ENCODE measurements at regions not wholly inside any gene's neighbourhood (a gene's known extent, or its start where the extent isn't known, plus 50 kb on each side); places are given as distances from the start of the nearest gene placed in this dataset.

GRCh38 chr13:111484959-111485358 lies 164.5 kb downstream of the TEX29 start:
- H3K36me3 Mint-ChIP-seq (ENCODE audit: unreplicated experiment) = peaks cover 10% of the 10 kb centered on the region
- peaks cover 6% of the 10 kb centered on the region for H3K9me3 Mint-ChIP-seq (ENCODE audit: unreplicated experiment)
- H3K27me3 Mint-ChIP-seq (ENCODE audit: unreplicated experiment) = peaks cover 3% of the 10 kb centered on the region
- no peak for TF ChIP-seq CTCF (IDR thresholded peaks at IDR 0.05; ENCODE audit: partially characterized antibody, unreplicated experiment)
- peaks cover 29% of the 10 kb centered on the region for H3K4me1 Mint-ChIP-seq (ENCODE audit: low read depth, unreplicated experiment)
- H3K4me3 Mint-ChIP-seq (ENCODE audit: unreplicated experiment) = peak overlapping the region; percentile 18
- no peak for DNase-seq
- H3K27ac Mint-ChIP-seq (ENCODE audit: unreplicated experiment) = peak overlapping the region; percentile 19

- Mint-ChIP-seq H3K9me3 (ENCODE audit: unreplicated experiment) (peaks cover 6% of the 10 kb centered on the region), H3K4me3 (ENCODE audit: unreplicated experiment) (no peak overlapping the region), H3K4me1 (ENCODE audit: low read depth, unreplicated experiment) (peaks cover 29% of the 10 kb centered on the region), H3K27me3 (ENCODE audit: unreplicated experiment) (peaks cover 3% of the 10 kb centered on the region), H3K27ac (ENCODE audit: unreplicated experiment) (no peak overlapping the region), H3K36me3 (ENCODE audit: unreplicated experiment) (peaks cover 10% of the 10 kb centered on the region)
- DNase-seq = no peak
- TF ChIP-seq CTCF (IDR thresholded peaks at IDR 0.05; ENCODE audit: partially characterized antibody, unreplicated experiment) = no peak
Measured at GRCh38 chr13:111485491-111486250, 165.2 kb downstream of the TEX29 start.

GRCh38 chr13:111486331-111486730 lies 165.9 kb downstream of the TEX29 start:
- peaks cover 4% of the 10 kb centered on the region for H3K9me3 Mint-ChIP-seq (ENCODE audit: unreplicated experiment)
- TF ChIP-seq CTCF (IDR thresholded peaks at IDR 0.05; ENCODE audit: partially characterized antibody, unreplicated experiment) = no peak
- peaks cover 22% of the 10 kb centered on the region for H3K4me1 Mint-ChIP-seq (ENCODE audit: low read depth, unreplicated experiment)
- no peaks in the 10 kb centered on the region for H3K27me3 Mint-ChIP-seq (ENCODE audit: unreplicated experiment)
- H3K27ac Mint-ChIP-seq (ENCODE audit: unreplicated experiment) = no peak overlapping the region
- H3K36me3 Mint-ChIP-seq (ENCODE audit: unreplicated experiment) = peaks cover 10% of the 10 kb centered on the region
- no peak overlapping the region for H3K4me3 Mint-ChIP-seq (ENCODE audit: unreplicated experiment)
- DNase-seq = no peak

- H3K27ac Mint-ChIP-seq (ENCODE audit: unreplicated experiment) = no peak overlapping the region
- no peak for DNase-seq
- no peak for TF ChIP-seq CTCF (IDR thresholded peaks at IDR 0.05; ENCODE audit: partially characterized antibody, unreplicated experiment)
- H3K9me3 Mint-ChIP-seq (ENCODE audit: unreplicated experiment) = peaks cover 4% of the 10 kb centered on the region
- H3K27me3 Mint-ChIP-seq (ENCODE audit: unreplicated experiment) = peaks cover under 1% of the 10 kb centered on the region
- peaks cover 10% of the 10 kb centered on the region for H3K36me3 Mint-ChIP-seq (ENCODE audit: unreplicated experiment)
- H3K4me3 Mint-ChIP-seq (ENCODE audit: unreplicated experiment) = no peak overlapping the region
- peaks cover 21% of the 10 kb centered on the region for H3K4me1 Mint-ChIP-seq (ENCODE audit: low read depth, unreplicated experiment)
Measured at GRCh38 chr13:111486801-111487200, 166.4 kb downstream of the TEX29 start.

- Mint-ChIP-seq H3K27ac (ENCODE audit: unreplicated experiment) (no peak overlapping the region), H3K4me3 (ENCODE audit: unreplicated experiment) (no peak overlapping the region), H3K9me3 (ENCODE audit: unreplicated experiment) (peaks cover 4% of the 10 kb centered on the region), H3K36me3 (ENCODE audit: unreplicated experiment) (peaks cover 10% of the 10 kb centered on the region), H3K27me3 (ENCODE audit: unreplicated experiment) (peaks cover 2% of the 10 kb centered on the region), H3K4me1 (ENCODE audit: low read depth, unreplicated experiment) (peaks cover 16% of the 10 kb centered on the region)
- TF ChIP-seq CTCF (IDR thresholded peaks at IDR 0.05; ENCODE audit: partially characterized antibody, unreplicated experiment) = no peak
- DNase-seq = no peak
Measured at GRCh38 chr13:111488486-111489132, 168.2 kb downstream of the TEX29 start.

Data from glutamatergic neuron (in vitro differentiated cells).